ENCODE measurements at regions not wholly inside any gene's neighbourhood (a gene's known extent, or its start where the extent isn't known, plus 50 kb on each side); places are given as distances from the start of the nearest gene placed in this dataset.

GRCh38 chr2:116211719-116212118, 1602.8 kb upstream of the DDX18 start:
- TF ChIP-seq CTCF (IDR thresholded peaks at IDR 0.05) (no peak), POLR2A (IDR thresholded peaks at IDR 0.05) (no peak)

Measured in body of pancreas (tissue), 4 donors.